Eye (tissue), 1 donor: ENCODE measurements at regions not wholly inside any gene's neighbourhood (a gene's known extent, or its start where the extent isn't known, plus 50 kb on each side); places are given as distances from the start of the nearest gene placed in this dataset.
A peak's percentile ranks its signal among the peaks of the same experiment; 100 is the strongest.
"Not testable (repeated sequence)": the region's sequence is repeated elsewhere in the genome, so short reads cannot be mapped to it uniquely, and the experiment has no call there.

ENCODE experiments used
- DNase-seq: peaks from one replicate; pipeline ENCODE4 v3.0.0-alpha.2; 2015

- no peak for DNase-seq
Observed at GRCh38 chr10:9175200-9175599, 1120.7 kb downstream of the GATA3 start.

GRCh38 chr10:9183197-9183880, 1128.9 kb downstream of the GATA3 start:
- DNase-seq: not testable (repeated sequence)

- no peak for DNase-seq
Observed at GRCh38 chr10:9188022-9188810, 1133.7 kb downstream of the GATA3 start.

GRCh38 chr10:9189448-9189847, 1135.0 kb downstream of the GATA3 start:
- DNase-seq: no peak

- DNase-seq: no peak
Observed at GRCh38 chr10:9193120-9193519, 1138.6 kb downstream of the GATA3 start.

- DNase-seq: no peak
Observed at GRCh38 chr10:9195385-9195784, 1140.9 kb downstream of the GATA3 start.

GRCh38 chr10:9198611-9199010, 1144.1 kb downstream of the GATA3 start:
- no peak for DNase-seq

- no peak for DNase-seq
Observed at GRCh38 chr10:9205558-9205957, 1151.1 kb downstream of the GATA3 start.

GRCh38 chr10:9209105-9209798, 1154.8 kb downstream of the GATA3 start:
- DNase-seq: peak; percentile 90

GRCh38 chr10:9211228-9211627, 1156.7 kb downstream of the GATA3 start:
- DNase-seq: no peak

GRCh38 chr10:9214618-9215017, 1160.1 kb downstream of the GATA3 start:
- no peak for DNase-seq

- no peak for DNase-seq
Observed at GRCh38 chr10:9215121-9215520, 1160.6 kb downstream of the GATA3 start.

- DNase-seq: no peak
Observed at GRCh38 chr10:9219860-9220259, 1165.4 kb downstream of the GATA3 start.

- no peak for DNase-seq
Observed at GRCh38 chr10:9222917-9223316, 1168.4 kb downstream of the GATA3 start.

- no peak for DNase-seq
Observed at GRCh38 chr10:9227679-9228365, 1173.3 kb downstream of the GATA3 start.

- no peak for DNase-seq
Observed at GRCh38 chr10:9228771-9229170, 1174.3 kb downstream of the GATA3 start.

GRCh38 chr10:9229702-9230244, 1175.3 kb downstream of the GATA3 start:
- peak; percentile 58 for DNase-seq

GRCh38 chr10:9230625-9231024, 1176.1 kb downstream of the GATA3 start:
- no peak for DNase-seq

GRCh38 chr10:9234191-9234590, 1179.7 kb downstream of the GATA3 start:
- no peak for DNase-seq

- DNase-seq: no peak
Observed at GRCh38 chr10:9238041-9238440, 1183.6 kb downstream of the GATA3 start.

GRCh38 chr10:9239298-9239697, 1184.8 kb downstream of the GATA3 start:
- DNase-seq: peak; percentile 41

- peak; percentile 93 for DNase-seq
Observed at GRCh38 chr10:9243941-9244411, 1189.5 kb downstream of the GATA3 start.

GRCh38 chr10:9244864-9245263, 1190.4 kb downstream of the GATA3 start:
- DNase-seq: peak; percentile 59
